Erythroblast (primary cell): ENCODE measurements at regions not wholly inside any gene's neighbourhood (a gene's known extent, or its start where the extent isn't known, plus 50 kb on each side); places are given as distances from the start of the nearest gene placed in this dataset.

Experiments used
- GATA1 ChIP-seq: IDR thresholded peaks from 2 replicates; pipeline ENCODE4 v1.6.1; 2011; ENCODE audit warnings: low read depth, mild to moderate bottlenecking, control low read depth, low read length, moderate library complexity
- POLR2A ChIP-seq: IDR thresholded peaks from 2 replicates; pipeline ENCODE4 v1.6.1; 2011; ENCODE audit warnings: mild to moderate bottlenecking, low read length

GRCh38 chr2:235244255-235245220, 249.3 kb upstream of the AGAP1 start:
- no peak for TF ChIP-seq POLR2A
- TF ChIP-seq GATA1 = no peak
